K562 (cell line): ENCODE measurements at regions not wholly inside any gene's neighbourhood (a gene's known extent, or its start where the extent isn't known, plus 50 kb on each side); places are given as distances from the start of the nearest gene placed in this dataset.

ENCODE experiments used
- ATAC-seq: fragments of 200-7000 bp; cut with Tn5 transposase; 3 replicates; pipeline ENCODE4 v1.9.1; 2020; ENCODE audit warnings: moderate library complexity
- BruUV-seq: library from RNA; stranded (reverse); fragments of 400-500 nt; replicated peaks from 2 replicates; lab custom pipeline; 2021; lab: Mats Ljungman, UMichigan
- CTCF ChIA-PET: fragments of 300-600 bp; formaldehyde crosslinking; extraction: SDS; loops from one replicate; lab custom pipeline; 2021; ENCODE audit warnings: low intra/inter-chr PET ratio; lab: Yijun Ruan, JAX
- POLR2A ChIA-PET: fragments of 300-600, 350-650 bp; sonication (Branson Sonifier 250); formaldehyde crosslinking; extraction: SDS; loops from one replicate; lab custom pipeline; 2021; ENCODE audit warnings: antibody characterized with exemption, inconsistent platforms; lab: Yijun Ruan, JAX
- DNase-seq, 4 experiments: peaks; one replicate each; pipeline versions ENCODE4 v3.0.0 to v3.0.0-alpha.2; 2011 to 2018; ENCODE audit warnings: low spot score in 3 of 4, mixed read lengths in 3 of 4; ENCODE audit errors: extremely low read depth in 1 of 4
- FAIRE-seq: peaks from 2 replicates; lab custom pipeline; 2011; peaks lifted over from hg19 to GRCh38; lab: Jason Lieb, UNC
- H2AFZ ChIP-seq: 2 replicates; pipeline ENCODE4 v1.6.0; 2011; ENCODE audit warnings: low read depth, low read length, control low read depth, inconsistent platforms
- H3K27ac ChIP-seq: fragments of 200-600 bp; 3 replicates; pipeline ENCODE4 v1.8.0; 2011; ENCODE audit warnings: low read depth, mild to moderate bottlenecking, control low read depth, inconsistent platforms, low read length, moderate library complexity, mixed read lengths; ENCODE audit errors: extremely low read depth
- H3K27me3 ChIP-seq, 2 experiments: fragments of 300-600 bp in 1 of 2; 2 replicates in 1 of 2; 3 replicates in 1 of 2; pipeline versions ENCODE4 v1.6.0 to v1.8.0; 2011; ENCODE audit warnings: inconsistent platforms in 2 of 2, low read length in 2 of 2, mild to moderate bottlenecking in 1 of 2, mixed read lengths in 1 of 2, moderate library complexity in 1 of 2; ENCODE audit not compliant: control insufficient read depth in 2 of 2, insufficient read depth in 2 of 2
- H3K36me3 ChIP-seq: fragments of 300-600 bp; 3 replicates; pipeline ENCODE4 v1.8.0; 2011; ENCODE audit warnings: mild to moderate bottlenecking, low read length, inconsistent platforms; ENCODE audit not compliant: control insufficient read depth, insufficient read depth
- H3K4me1 ChIP-seq, 2 experiments: fragments of 200-600 bp in 1 of 2; replicated peaks in 1 of 2; 2 replicates in 1 of 2; 3 replicates in 1 of 2; pipeline versions ENCODE4 v1.5.1 to v1.8.0; 2011; ENCODE audit warnings: inconsistent platforms in 2 of 2, low read length in 2 of 2, mild to moderate bottlenecking in 1 of 2, mixed read lengths in 1 of 2, moderate library complexity in 1 of 2; ENCODE audit not compliant: control insufficient read depth in 2 of 2, insufficient read depth in 2 of 2
- H3K4me2 ChIP-seq: 2 replicates; pipeline ENCODE4 v1.6.1; 2011; ENCODE audit warnings: low read length, control low read depth, inconsistent platforms, mixed read lengths; ENCODE audit not compliant: insufficient read depth
- H3K4me3 ChIP-seq: fragments of 200-600 bp; sonication (generic), shearing (Covaris generic); 2 replicates; pipeline ENCODE4 v1.5.1; 2016; ENCODE audit warnings: control low read depth, inconsistent platforms
- H3K79me2 ChIP-seq: fragments of 200-600 bp; 3 replicates; pipeline ENCODE4 v1.8.0; 2011; ENCODE audit warnings: low read length, inconsistent platforms; ENCODE audit not compliant: control insufficient read depth, insufficient read depth
- H3K9ac ChIP-seq, 2 experiments: 2 replicates each; pipeline versions ENCODE4 v1.6.0 to v1.6.1; 2011; ENCODE audit warnings: low read depth in 2 of 2, low read length in 2 of 2, control low read depth in 1 of 2, inconsistent platforms in 1 of 2, mild to moderate bottlenecking in 1 of 2, mixed read lengths in 1 of 2; ENCODE audit not compliant: insufficient read depth in 1 of 2
- H3K9me1 ChIP-seq: one replicate; pipeline ENCODE4 v1.6.0; 2011; ENCODE audit warnings: inconsistent platforms, mild to moderate bottlenecking, low read length, moderate library complexity; ENCODE audit not compliant: control insufficient read depth, insufficient read depth
- H3K9me3 ChIP-seq: replicated peaks from 2 replicates; pipeline ENCODE4 v1.5.1; 2011; ENCODE audit warnings: low read depth, low read length, inconsistent platforms; ENCODE audit not compliant: control insufficient read depth, insufficient read depth
- H4K20me1 ChIP-seq: replicated peaks from 2 replicates; pipeline ENCODE4 v1.6.1; 2011; ENCODE audit warnings: low read length, inconsistent platforms, mixed read lengths; ENCODE audit not compliant: control insufficient read depth, insufficient read depth
- CTBP1 ChIP-seq: fragments of 450-650 bp; IDR thresholded peaks from 2 replicates; pipeline ENCODE4 v1.6.1; 2016; ENCODE audit warnings: borderline replicate concordance
- HOXB6 ChIP-seq: fragments of 250-450 bp; sonication (Bioruptor Pico); IDR thresholded peaks from 2 replicates; pipeline ENCODE4 v1.5.1; 2022; ENCODE audit warnings: mild to moderate bottlenecking, borderline replicate concordance
- KDM1A ChIP-seq, 2 experiments: fragments of 450-650 bp; IDR thresholded peaks; 2 replicates each; pipeline ENCODE4 v1.6.1; 2016; ENCODE audit warnings: mild to moderate bottlenecking in 2 of 2
- RAD21 ChIP-seq, 2 experiments: fragments of 250-450 bp in 1 of 2; fragments of 450-650 bp in 1 of 2; sonication (Bioruptor Pico) in 1 of 2; formaldehyde crosslinking in 1 of 2; IDR thresholded peaks in 1 of 2; conservative IDR thresholded peaks in 1 of 2; 2 replicates each; pipeline versions ENCODE4 v1.4.0 to v1.8.0; 2020 to 2022; ENCODE audit warnings: mild to moderate bottlenecking in 2 of 2, moderate library complexity in 1 of 2
- RBM25 ChIP-seq: fragments of 200-400 bp; formaldehyde crosslinking; IDR thresholded peaks from 2 replicates; pipeline ENCODE4 v1.6.1; 2018; ENCODE audit warnings: low read length, low read depth, moderate library complexity; ENCODE audit not compliant: severe bottlenecking
- RNF2 ChIP-seq: sonication (generic); IDR thresholded peaks from 2 replicates; pipeline ENCODE4 v1.6.1; 2016
- SMC3 ChIP-seq: conservative IDR thresholded peaks from 2 replicates; pipeline ENCODE4 v1.6.1; 2011; ENCODE audit warnings: low read depth, low read length, improper control_type of control experiment; ENCODE audit not compliant: insufficient read depth
- STAG1 ChIP-seq: sonication (generic); formaldehyde crosslinking; IDR thresholded peaks from 2 replicates; pipeline ENCODE4 v1.5.0; 2020; ENCODE audit warnings: missing genetic modification reagents, borderline replicate concordance
- WGBS: fragments of 100-300 bp; shearing (Covaris generic); methylation state at CpG from one replicate; pipeline ENCODE4 v1.1.6; 2016; ENCODE audit warnings: low coverage, mixed read lengths; ENCODE audit not compliant: insufficient coverage; ENCODE audit errors: missing lambda C conversion rate; 5-methylcytosine and 5-hydroxymethylcytosine counted together
- in situ Hi-C: fragments of 300-500 bp; cut with MboI; formaldehyde crosslinking; loops from 4 replicates; pipeline ENCODE4 v1.15.0; 2018; ENCODE audit warnings: inconsistent platforms, mixed read lengths
- intact Hi-C: fragments of 100-400 bp; cut with micrococcal nuclease; formaldehyde crosslinking; loops from 2 replicates; pipeline ENCODE4 v1.14.2; 2022
- TF ChIP-seq, protein P1 (sequence below), 3 experiments: IDR thresholded peaks in 2 of 3; conservative IDR thresholded peaks in 1 of 3; 2 replicates each; pipeline ENCODE4 v1.5.1; 2011 to 2012; ENCODE audit warnings: low read length in 3 of 3, mild to moderate bottlenecking in 3 of 3, control low read depth in 2 of 3, improper control_type of control experiment in 1 of 3, inconsistent platforms in 1 of 3, low read depth in 1 of 3, mixed read lengths in 1 of 3, moderate library complexity in 1 of 3; ENCODE audit not compliant: insufficient read depth in 2 of 3

DNA sequence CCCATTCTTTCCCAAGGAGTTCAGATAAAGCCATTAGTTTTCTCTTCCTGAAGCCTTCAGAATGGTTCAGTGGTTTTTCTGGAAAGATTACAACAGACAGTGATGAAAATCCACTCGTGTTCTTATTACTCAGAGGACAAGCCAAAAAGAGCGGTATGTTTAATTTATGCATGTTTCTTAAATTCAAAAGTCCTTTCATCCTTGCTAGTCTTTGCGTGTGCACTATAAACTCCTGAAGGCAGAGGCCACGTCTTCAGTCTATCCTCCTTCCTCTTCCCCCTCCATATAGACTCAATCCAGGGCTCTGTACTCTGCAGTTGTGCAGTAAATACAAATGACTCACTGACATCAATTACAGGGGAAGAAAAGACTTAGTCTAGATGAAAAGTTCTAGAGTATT is 409.2 kb upstream of the PLXNA2 start:
- no peaks in the 10 kb centered on the region for H4K20me1 ChIP-seq
- no peak overlapping the region for H3K27ac ChIP-seq
- H3K79me2 ChIP-seq = no peaks in the 10 kb centered on the region
- TF ChIP-seq CTBP1 = no peak
- TF ChIP-seq STAG1 (CRISPR knock-in tag) = no peak
- H3K4me3 ChIP-seq = no peak overlapping the region
- no peaks in the 10 kb centered on the region for H3K9me1 ChIP-seq
- ATAC-seq = no peak
- no peak overlapping the region for H2AFZ ChIP-seq
- H3K4me2 ChIP-seq = no peak overlapping the region
- no peak overlapping the region for H3K9ac ChIP-seq
- H3K36me3 ChIP-seq = no peaks in the 10 kb centered on the region
- in situ Hi-C loops (no loop called here), intact Hi-C loops (loop anchor here (2.0 kb wide), 2 partner anchors 595 to 859 kb away; no protein-coding TSS in a partner anchor)
- no peak for FAIRE-seq
- ChIA-PET POLR2A (no interaction called here), CTCF (no interaction called here)
- 2% methylated on average over 4 of the region's 4 CpGs for WGBS
- BruUV-seq = no TSS peak
- H3K9me3 ChIP-seq = no peaks in the 10 kb centered on the region
- H3K4me1 ChIP-seq = no peaks in the 10 kb centered on the region
- DNase-seq = no peak
- H3K27me3 ChIP-seq = no peaks in the 10 kb centered on the region

DNA sequence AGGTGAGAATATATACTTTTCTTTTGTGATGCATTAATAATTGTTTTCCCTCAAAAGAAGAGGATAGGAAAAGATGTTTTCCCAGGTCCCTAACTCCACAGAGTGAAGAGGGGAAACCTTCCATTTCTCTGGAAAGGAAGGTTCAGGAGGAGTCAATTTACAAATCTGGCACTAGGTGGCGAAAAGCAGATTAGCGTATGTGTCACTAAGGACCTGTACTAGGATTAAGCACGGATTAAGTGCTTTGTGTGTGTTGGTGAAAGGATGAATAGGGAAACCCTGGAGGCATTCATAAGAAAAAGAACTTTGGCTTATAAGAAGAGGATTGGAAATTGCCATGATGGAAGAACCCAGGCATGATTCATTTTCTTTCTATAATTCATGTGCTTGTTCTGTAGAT is 410.1 kb upstream of the PLXNA2 start:
- intact Hi-C loops (loop anchor here (1.0 kb wide), 1 partner anchor 553 kb away; no protein-coding TSS in a partner anchor), in situ Hi-C loops (no loop called here)
- Histone ChIP-seq H3K27me3 (no peaks in the 10 kb centered on the region), H3K9me3 (no peaks in the 10 kb centered on the region), H2AFZ (no peak overlapping the region), H3K4me3 (no peak overlapping the region), H3K4me1 (no peaks in the 10 kb centered on the region), H3K79me2 (no peaks in the 10 kb centered on the region), H4K20me1 (no peaks in the 10 kb centered on the region), H3K9ac (no peak overlapping the region), H3K36me3 (no peaks in the 10 kb centered on the region), H3K4me2 (no peak overlapping the region), H3K9me1 (no peaks in the 10 kb centered on the region), H3K27ac (no peak overlapping the region)
- WGBS = 2% methylated on average over 3 of the region's 3 CpGs
- FAIRE-seq (peak; percentile 68), DNase-seq (peak; percentile 10 to 49 (median 36)), ATAC-seq (peak; percentile 73)
- TF ChIP-seq RBM25 = peak; percentile 44
- no peak for TF ChIP-seq RNF2
- TF ChIP-seq RAD21 (CRISPR knock-in tag; conservative IDR thresholded peaks at IDR 0.05 in 1 of 2, IDR thresholded peaks at IDR 0.05 in 1 of 2) = peak; percentile 25 to 57; a peak in 3 of 4 replicates
- 0 out of 4 replicates have a peak, but pooled peaks of 1 of the 2 experiments have one; percentile 14 for TF ChIP-seq KDM1A (IDR thresholded peaks at IDR 0.05)
- no peak for TF ChIP-seq HOXB6 (CRISPR knock-in tag)
- 0 out of 2 replicates have a peak, but pooled peaks have one; percentile 19 for TF ChIP-seq SMC3
- TF ChIP-seq, protein P1, sequence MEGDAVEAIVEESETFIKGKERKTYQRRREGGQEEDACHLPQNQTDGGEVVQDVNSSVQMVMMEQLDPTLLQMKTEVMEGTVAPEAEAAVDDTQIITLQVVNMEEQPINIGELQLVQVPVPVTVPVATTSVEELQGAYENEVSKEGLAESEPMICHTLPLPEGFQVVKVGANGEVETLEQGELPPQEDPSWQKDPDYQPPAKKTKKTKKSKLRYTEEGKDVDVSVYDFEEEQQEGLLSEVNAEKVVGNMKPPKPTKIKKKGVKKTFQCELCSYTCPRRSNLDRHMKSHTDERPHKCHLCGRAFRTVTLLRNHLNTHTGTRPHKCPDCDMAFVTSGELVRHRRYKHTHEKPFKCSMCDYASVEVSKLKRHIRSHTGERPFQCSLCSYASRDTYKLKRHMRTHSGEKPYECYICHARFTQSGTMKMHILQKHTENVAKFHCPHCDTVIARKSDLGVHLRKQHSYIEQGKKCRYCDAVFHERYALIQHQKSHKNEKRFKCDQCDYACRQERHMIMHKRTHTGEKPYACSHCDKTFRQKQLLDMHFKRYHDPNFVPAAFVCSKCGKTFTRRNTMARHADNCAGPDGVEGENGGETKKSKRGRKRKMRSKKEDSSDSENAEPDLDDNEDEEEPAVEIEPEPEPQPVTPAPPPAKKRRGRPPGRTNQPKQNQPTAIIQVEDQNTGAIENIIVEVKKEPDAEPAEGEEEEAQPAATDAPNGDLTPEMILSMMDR (IDR thresholded peaks at IDR 0.05 in 2 of 3, conservative IDR thresholded peaks at IDR 0.05 in 1 of 3; ENCODE audit: insufficient read depth in 2 of 3, low read depth in 1 of 3, low read length in 3 of 3) = peak in 2 of 3 experiments; percentile 54 to 55; a peak in 5 of 6 replicates
- BruUV-seq = no TSS peak
- POLR2A ChIA-PET = no interaction called here
- CTCF ChIA-PET = interaction anchor here (0.9 to 1.6 kb wide), 2 partner anchors 553 to 911 kb away, joined by 3 to 6 read pairs; no protein-coding TSS in a partner anchor
